H1 (cell line): ENCODE measurements at regions not wholly inside any gene's neighbourhood (a gene's known extent, or its start where the extent isn't known, plus 50 kb on each side); places are given as distances from the start of the nearest gene placed in this dataset.

Experiments
- CHD1 ChIP-seq: IDR thresholded peaks from 2 replicates; pipeline ENCODE4 v1.6.1; 2012; ENCODE audit warnings: low read depth, low read length, improper control_type of control experiment
- CHD7 ChIP-seq: fragments of 300-600 bp; sonication (generic); IDR thresholded peaks from 2 replicates; pipeline ENCODE4 v1.7.1; 2012; ENCODE audit warnings: low read length, moderate library complexity, mild to moderate bottlenecking, inconsistent platforms; ENCODE audit not compliant: insufficient replicate concordance
- CTBP2 ChIP-seq: IDR thresholded peaks from 2 replicates; pipeline ENCODE4 v1.7.0; 2011; ENCODE audit warnings: borderline replicate concordance, mild to moderate bottlenecking, moderate library complexity, mixed read lengths, low read length; ENCODE audit not compliant: insufficient read depth, insufficient read length
- E2F6 ChIP-seq: IDR thresholded peaks from 2 replicates; pipeline ENCODE4 v1.6.1; 2012; ENCODE audit warnings: inconsistent platforms
- KDM1A ChIP-seq: fragments of 200-600, 300-600 bp; sonication (generic); IDR thresholded peaks from 2 replicates; pipeline ENCODE4 v1.7.1; 2016; ENCODE audit warnings: mild to moderate bottlenecking, low read length, borderline replicate concordance
- POU5F1 ChIP-seq: IDR thresholded peaks from 2 replicates; pipeline ENCODE4 v1.6.1; 2011; ENCODE audit warnings: low read depth, mild to moderate bottlenecking, low read length, moderate library complexity
- RBBP5 ChIP-seq: IDR thresholded peaks from 2 replicates; pipeline ENCODE4 v1.7.1; 2012; ENCODE audit warnings: low read depth, mild to moderate bottlenecking, inconsistent platforms, low read length, moderate library complexity, borderline replicate concordance
- SIRT6 ChIP-seq: IDR thresholded peaks from one replicate; pipeline ENCODE4 v1.7.1; 2012; ENCODE audit warnings: low read length, inconsistent platforms
- SP1 ChIP-seq: IDR thresholded peaks from 2 replicates; pipeline ENCODE4 v1.6.1; 2011; ENCODE audit warnings: low read depth, low read length
- TAF7 ChIP-seq: optimal IDR thresholded peaks from 2 replicates; pipeline ENCODE3; 2011; ENCODE audit warnings: low read depth, mild to moderate bottlenecking, inconsistent platforms, low read length, moderate library complexity, borderline replicate concordance
- YY1 ChIP-seq: IDR thresholded peaks from 2 replicates; pipeline ENCODE4 v1.6.1; 2011; ENCODE audit warnings: low read depth, mild to moderate bottlenecking, low read length

- no peak for TF ChIP-seq CHD7
- TF ChIP-seq KDM1A, result no peak
- TF ChIP-seq TAF7, result no peak
- no peak for TF ChIP-seq CTBP2
- TF ChIP-seq SIRT6, result no peak
- TF ChIP-seq SP1, result no peak
- no peak for TF ChIP-seq RBBP5
- no peak for TF ChIP-seq E2F6
- no peak for TF ChIP-seq POU5F1
- no peak for TF ChIP-seq CHD1
- TF ChIP-seq YY1, result no peak
Measured at GRCh38 chr15:81729340-81729739, 316.5 kb downstream of the MEX3B start (continued).
